ENCODE measurements at regions not wholly inside any gene's neighbourhood (a gene's known extent, or its start where the extent isn't known, plus 50 kb on each side); places are given as distances from the start of the nearest gene placed in this dataset.

GRCh38 chr22:22954656-22955055 is 67.0 kb downstream of the IGLL5 start:
- TF ChIP-seq, protein P1, sequence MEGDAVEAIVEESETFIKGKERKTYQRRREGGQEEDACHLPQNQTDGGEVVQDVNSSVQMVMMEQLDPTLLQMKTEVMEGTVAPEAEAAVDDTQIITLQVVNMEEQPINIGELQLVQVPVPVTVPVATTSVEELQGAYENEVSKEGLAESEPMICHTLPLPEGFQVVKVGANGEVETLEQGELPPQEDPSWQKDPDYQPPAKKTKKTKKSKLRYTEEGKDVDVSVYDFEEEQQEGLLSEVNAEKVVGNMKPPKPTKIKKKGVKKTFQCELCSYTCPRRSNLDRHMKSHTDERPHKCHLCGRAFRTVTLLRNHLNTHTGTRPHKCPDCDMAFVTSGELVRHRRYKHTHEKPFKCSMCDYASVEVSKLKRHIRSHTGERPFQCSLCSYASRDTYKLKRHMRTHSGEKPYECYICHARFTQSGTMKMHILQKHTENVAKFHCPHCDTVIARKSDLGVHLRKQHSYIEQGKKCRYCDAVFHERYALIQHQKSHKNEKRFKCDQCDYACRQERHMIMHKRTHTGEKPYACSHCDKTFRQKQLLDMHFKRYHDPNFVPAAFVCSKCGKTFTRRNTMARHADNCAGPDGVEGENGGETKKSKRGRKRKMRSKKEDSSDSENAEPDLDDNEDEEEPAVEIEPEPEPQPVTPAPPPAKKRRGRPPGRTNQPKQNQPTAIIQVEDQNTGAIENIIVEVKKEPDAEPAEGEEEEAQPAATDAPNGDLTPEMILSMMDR (IDR thresholded peaks at IDR 0.05; ENCODE audit: insufficient read depth, missing control alignments) = peak; percentile 29
- DNase-seq (ENCODE audit: insufficient read length, low spot score) (no peak), FAIRE-seq (no peak)

DNA sequence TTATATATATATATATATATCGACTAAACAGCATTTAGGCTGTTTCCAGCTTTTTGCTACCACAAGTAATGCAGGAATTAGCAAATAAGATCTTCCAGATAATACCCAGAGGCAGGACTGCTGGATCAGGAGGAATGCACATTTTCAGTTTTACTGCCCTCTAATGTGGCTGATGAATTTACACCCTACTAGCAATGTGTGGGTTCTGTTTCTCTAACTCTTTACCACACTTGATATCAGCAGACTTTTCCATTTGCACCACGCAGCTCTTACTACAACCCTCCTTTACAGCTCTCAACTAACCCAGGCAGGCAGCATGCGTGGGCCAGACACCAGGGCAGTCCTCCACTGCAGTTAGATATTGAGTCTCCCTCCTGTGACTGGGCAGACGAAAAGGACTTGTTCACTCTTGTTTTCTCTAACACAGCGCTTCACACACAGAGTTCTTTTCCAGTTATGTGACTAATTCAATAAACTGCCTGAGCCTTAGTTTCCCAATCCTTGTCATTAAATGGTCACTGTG is 67.7 kb downstream of the IGLL5 start:
- TF ChIP-seq, protein P1 (IDR thresholded peaks at IDR 0.05; ENCODE audit: insufficient read depth, missing control alignments) = no peak
- FAIRE-seq = no peak

DNA sequence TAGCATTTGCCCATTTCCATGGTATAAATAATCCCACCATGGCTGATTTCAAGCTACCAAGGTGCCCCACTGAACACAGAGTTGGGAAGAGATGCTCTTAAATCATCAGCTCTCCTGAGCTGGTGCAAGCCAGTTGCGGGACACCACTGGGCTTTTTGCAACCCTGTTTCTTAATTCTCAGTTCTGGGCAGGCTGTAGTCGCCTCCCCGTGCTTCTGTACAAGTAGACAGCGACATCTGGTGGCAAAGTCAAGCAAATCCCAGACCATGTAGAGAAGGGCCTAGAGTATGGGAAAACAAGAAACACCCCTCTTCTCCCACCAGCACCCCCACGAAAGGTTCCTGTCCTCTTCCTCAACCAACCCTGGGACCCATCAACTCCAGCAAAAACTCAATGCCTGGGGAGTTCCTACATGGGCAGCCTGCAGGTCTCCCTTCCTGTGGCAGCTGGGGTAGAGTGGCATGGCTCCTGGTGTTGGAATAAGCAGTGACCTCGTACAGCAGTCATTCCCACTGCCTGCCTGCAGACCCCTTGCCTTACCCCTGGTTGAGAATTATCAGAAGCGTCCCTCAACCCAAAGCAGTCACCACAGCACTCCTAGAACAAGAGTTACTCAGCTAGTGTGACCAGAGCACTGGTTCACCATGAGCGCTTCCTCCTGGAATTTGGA is 68.4 kb downstream of the IGLL5 start:
- no peak for DNase-seq (ENCODE audit: insufficient read length, low spot score)
- TF ChIP-seq, protein P1 (IDR thresholded peaks at IDR 0.05; ENCODE audit: insufficient read depth, missing control alignments) = peak; percentile 90
- FAIRE-seq = no peak

More for the DNA sequence above, 67.7 kb downstream of the IGLL5 start:
- no peak for DNase-seq (ENCODE audit: insufficient read length, low spot score)

DNA sequence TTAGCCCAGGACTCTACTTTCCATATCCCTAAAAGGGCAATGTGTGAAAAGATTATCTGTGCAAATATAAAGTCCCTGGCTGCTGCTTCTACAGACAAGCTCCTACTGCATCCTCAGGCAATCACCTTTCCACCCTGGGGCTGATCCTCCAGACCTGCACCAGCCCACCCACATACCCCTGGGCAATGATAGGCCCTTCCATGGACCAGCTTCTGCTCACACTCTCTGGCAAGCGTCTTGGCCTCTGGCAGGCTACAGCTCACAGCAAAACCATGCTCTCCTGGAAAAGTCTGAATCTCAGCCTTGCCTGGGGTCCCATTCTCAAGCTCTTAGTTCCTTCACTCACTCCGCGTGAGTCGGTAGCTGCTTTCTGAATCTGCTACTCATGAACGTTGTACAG is 69.5 kb downstream of the IGLL5 start:
- TF ChIP-seq, protein P1 (IDR thresholded peaks at IDR 0.05; ENCODE audit: insufficient read depth, missing control alignments) = no peak
- no peak for DNase-seq (ENCODE audit: insufficient read length, low spot score)
- FAIRE-seq = no peak

DNA sequence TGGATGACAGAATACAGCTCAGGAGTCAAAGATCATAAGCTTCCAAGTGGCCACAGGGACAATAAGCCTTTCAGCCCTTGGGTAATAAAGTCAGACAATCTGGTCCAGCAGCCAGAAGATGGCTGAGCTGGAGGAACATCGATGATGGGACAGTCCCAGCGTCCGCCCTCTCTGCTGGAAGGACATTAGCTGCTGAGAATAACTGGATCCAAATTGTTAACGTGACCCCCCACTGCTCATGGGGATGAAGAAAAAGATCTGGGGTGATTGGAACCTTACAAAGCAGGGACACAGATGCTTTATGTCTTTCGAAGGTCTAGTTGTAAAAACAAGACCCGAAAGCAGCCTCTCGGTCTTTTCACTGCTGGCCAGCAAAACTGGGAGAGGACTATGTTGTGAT is 71.0 kb downstream of the IGLL5 start:
- DNase-seq (ENCODE audit: insufficient read length, low spot score) (no peak), FAIRE-seq (no peak)
- TF ChIP-seq, protein P1 (IDR thresholded peaks at IDR 0.05; ENCODE audit: insufficient read depth, missing control alignments) = no peak

DNA sequence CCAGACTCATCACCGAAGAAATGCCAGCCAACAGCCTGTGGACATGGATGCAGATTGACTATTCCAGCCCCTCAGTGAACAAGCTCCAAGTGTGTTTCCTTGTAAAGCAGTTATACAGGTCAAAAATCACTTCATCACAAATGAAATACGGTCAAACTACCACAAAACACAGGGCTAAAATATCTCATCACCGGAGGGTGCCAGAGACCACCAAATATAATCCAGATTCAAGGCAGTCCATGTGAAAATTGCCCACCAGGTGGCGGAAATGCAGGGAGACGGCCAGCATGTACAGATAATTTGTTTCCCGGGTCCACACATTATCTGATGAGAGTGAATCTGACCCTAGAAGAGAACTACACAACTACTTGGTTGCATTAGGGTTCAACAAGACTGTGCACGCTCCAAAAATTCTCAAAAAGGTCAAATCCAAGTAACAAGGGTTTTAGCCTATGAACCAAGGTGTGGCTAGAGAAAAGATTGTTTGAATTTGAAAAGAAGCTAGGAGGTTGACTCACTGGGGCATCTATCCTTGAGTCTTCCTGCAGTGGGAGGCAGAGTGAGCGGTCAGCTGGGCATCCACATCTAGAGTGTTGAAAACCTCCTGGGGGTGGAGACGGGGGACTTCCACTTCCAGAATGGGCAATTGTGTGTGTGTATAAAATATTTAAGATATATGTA is 71.7 kb downstream of the IGLL5 start:
- FAIRE-seq (peak; percentile 95), DNase-seq (ENCODE audit: insufficient read length, low spot score) (no peak)
- TF ChIP-seq, protein P1 (IDR thresholded peaks at IDR 0.05; ENCODE audit: insufficient read depth, missing control alignments) = peak; percentile 100

DNA sequence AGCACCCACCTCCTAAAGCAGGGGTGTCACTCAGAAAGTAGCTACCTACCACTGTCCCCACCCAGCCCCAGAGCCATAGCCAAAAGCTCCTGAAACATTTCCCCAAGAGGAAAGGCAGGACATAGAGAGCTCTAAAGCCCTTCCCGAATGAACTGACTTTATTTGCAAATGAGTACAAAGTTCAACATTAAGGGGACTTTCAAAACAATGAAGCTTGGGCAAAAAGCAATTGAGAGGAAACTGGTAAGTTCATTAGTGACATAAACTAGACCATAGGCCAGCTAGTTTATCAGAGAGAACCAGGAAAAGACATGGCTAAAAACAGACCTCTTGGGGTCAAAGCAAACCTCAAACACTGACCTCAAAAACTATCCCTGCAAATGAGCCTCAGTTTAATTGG is 72.7 kb downstream of the IGLL5 start:
- FAIRE-seq (no peak), DNase-seq (ENCODE audit: insufficient read length, low spot score) (no peak)
- TF ChIP-seq, protein P1 (IDR thresholded peaks at IDR 0.05; ENCODE audit: insufficient read depth, missing control alignments) = no peak
